ENCODE measurements at regions not wholly inside any gene's neighbourhood (a gene's known extent, or its start where the extent isn't known, plus 50 kb on each side); places are given as distances from the start of the nearest gene placed in this dataset.

- TF ChIP-seq CTCF (IDR thresholded peaks at IDR 0.05) = no peak
- TF ChIP-seq POLR2A (IDR thresholded peaks at IDR 0.05) = no peak
- TF ChIP-seq POLR2AphosphoS5 (IDR thresholded peaks at IDR 0.05; ENCODE audit: insufficient read depth in 1 of 2, low read depth in 1 of 2) = no peak
Observed at GRCh38 chr18:2086439-2086838, 484.9 kb downstream of the METTL4 start.
